Activated naive CD4-positive, alpha-beta T cell treated with anti-CD3 and anti-CD28 coated beads, Interleukin-2, amount 10 ng/mL, durations not matched to agents 7 days and 5 days (primary cell): ENCODE measurements at regions not wholly inside any gene's neighbourhood (a gene's known extent, or its start where the extent isn't known, plus 50 kb on each side); places are given as distances from the start of the nearest gene placed in this dataset.

ENCODE experiments used
- CTCF ChIA-PET: fragments of 350-600 bp; sonication (Branson Sonifier 250); formaldehyde crosslinking; loops from one replicate; lab custom pipeline; 2021; ENCODE audit warnings: antibody characterized with exemption; lab: Charles Lee
- DNase-seq: peaks from one replicate; pipeline ENCODE4 v3.0.0-alpha.2; 2020
- H3K27ac Mint-ChIP-seq: one replicate; pipeline ENCODE4 v1.8.0; 2021; ENCODE audit warnings: mild to moderate bottlenecking, moderate library complexity, mixed read lengths
- H3K27me3 Mint-ChIP-seq: one replicate; pipeline ENCODE4 v1.8.0; 2021; ENCODE audit warnings: mild to moderate bottlenecking, mixed read lengths
- H3K36me3 Mint-ChIP-seq: one replicate; pipeline ENCODE4 v1.8.0; 2021; ENCODE audit warnings: mixed read lengths
- H3K4me1 Mint-ChIP-seq: one replicate; pipeline ENCODE4 v1.8.0; 2021; ENCODE audit warnings: mixed read lengths
- H3K4me3 Mint-ChIP-seq: one replicate; pipeline ENCODE4 v1.8.0; 2021; ENCODE audit warnings: mild to moderate bottlenecking, moderate library complexity, mixed read lengths
- H3K9me3 Mint-ChIP-seq: one replicate; pipeline ENCODE4 v1.8.0; 2021; ENCODE audit warnings: mixed read lengths

DNA sequence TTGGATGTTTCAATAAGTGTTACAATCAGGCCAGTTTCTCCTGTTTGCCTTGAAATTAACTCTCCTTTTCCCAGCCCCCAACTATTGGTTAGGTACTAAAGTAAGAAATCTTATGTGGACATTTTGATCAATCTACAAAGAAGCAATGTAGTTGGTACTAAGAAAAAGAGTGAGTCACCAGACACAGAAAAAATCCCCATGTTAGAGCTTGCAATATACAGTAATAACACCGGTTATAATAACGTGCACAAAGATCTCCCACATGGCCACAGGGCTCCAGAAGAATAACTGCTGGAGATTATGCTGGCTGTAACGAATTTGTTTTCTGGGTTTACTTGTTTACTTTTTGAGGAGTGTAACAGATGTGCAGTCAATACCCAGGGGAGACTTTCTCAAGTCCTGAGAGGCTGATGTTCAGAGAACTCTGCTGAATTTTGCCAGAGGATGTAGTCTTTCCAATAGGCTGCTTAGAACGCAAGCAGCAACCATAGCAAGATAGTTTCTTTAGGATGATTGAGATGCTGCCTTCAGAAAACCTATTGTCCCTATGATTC lies 166.2 kb upstream of the SPACA1 start:
- DNase-seq: no peak
- Mint-ChIP-seq H3K4me3 (no peak overlapping the region), H3K27ac (no peak overlapping the region), H3K36me3 (no peaks in the 10 kb centered on the region), H3K9me3 (no peaks in the 10 kb centered on the region), H3K4me1 (no peaks in the 10 kb centered on the region), H3K27me3 (no peaks in the 10 kb centered on the region)
- CTCF ChIA-PET: no interaction called here

DNA sequence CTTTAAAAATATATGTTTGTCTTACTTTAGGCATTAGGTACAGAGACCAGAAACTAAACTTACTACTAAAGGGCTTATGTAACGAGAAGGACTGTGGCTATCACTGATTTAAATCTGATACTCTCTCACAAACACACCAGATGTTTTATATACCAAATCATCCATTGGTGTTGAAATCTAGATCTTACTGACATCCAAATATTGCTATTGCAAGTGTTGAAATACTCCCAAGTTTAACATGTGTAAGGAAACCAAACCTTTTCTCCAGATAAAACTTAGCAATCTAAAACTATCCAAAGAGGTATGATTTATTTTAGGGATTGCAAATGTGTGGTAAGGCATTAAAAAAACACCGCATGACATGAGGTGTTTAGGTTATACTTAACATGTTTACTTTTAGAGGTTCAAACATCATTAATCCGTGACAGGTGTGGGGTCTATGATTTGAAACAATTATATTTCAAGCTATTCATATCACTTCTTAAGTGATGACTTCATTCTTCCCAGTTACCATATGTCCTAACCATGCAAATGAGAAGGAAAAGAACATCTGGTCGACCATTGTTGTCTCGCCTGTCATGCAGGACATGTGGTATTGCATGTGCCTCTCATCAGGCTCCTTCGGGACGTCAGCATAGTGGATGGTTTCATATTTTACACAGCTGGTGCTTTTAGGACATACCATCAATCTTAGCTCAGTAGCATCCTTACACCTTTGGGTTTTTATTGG lies 168.3 kb upstream of the SPACA1 start:
- Mint-ChIP-seq H3K27ac (no peak overlapping the region), H3K4me1 (no peaks in the 10 kb centered on the region), H3K4me3 (no peak overlapping the region), H3K36me3 (no peaks in the 10 kb centered on the region), H3K27me3 (peaks cover 12% of the 10 kb centered on the region), H3K9me3 (no peaks in the 10 kb centered on the region)
- no peak for DNase-seq
- CTCF ChIA-PET: no interaction called here

DNA sequence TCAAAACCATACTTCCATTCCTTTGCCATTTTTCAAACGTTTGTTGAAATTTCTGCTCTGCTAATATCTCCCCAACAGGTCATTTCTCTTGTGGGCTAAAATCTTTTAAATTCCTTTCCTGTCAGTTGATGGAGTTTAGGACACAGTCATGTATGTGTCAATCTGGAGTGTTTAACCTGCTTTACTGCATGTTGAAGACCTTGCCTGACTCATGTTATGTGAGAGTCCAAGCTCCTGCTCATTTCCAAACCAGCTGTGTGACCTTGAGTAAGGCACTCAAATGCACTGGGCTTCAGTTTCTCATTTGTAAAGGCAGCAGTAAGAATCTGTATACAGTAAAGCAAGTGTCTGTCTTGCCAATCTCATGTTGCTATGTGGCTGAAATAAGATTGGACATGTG lies 171.9 kb upstream of the SPACA1 start:
- Mint-ChIP-seq H3K4me1 (no peaks in the 10 kb centered on the region), H3K36me3 (no peaks in the 10 kb centered on the region), H3K27ac (no peak overlapping the region), H3K27me3 (peaks cover 21% of the 10 kb centered on the region), H3K4me3 (no peak overlapping the region), H3K9me3 (no peaks in the 10 kb centered on the region)
- CTCF ChIA-PET: no interaction called here
- no peak for DNase-seq

DNA sequence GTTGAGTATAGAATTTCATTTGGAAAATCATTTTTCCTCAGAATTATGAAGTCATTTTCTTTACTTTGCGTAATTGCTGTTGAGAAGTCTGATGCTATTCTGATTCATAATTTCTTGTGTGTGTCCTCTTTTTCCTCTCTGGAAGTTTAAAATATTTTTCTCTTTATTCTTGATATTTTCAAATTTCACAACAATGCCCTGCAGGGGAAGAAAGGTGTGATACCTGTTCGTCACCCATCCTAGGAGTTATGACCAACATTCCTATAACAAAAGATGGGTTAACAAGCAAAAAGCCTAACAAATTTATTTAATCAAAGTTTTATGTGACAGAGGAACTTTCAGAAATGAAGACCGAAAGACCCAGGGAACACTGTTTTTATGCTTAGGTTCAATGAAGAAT lies 171.5 kb upstream of the AKIRIN2 start:
- Mint-ChIP-seq H3K4me3 (no peak overlapping the region), H3K9me3 (no peaks in the 10 kb centered on the region), H3K4me1 (no peaks in the 10 kb centered on the region), H3K27me3 (peaks cover 21% of the 10 kb centered on the region), H3K27ac (no peak overlapping the region), H3K36me3 (no peaks in the 10 kb centered on the region)
- CTCF ChIA-PET: no interaction called here
- DNase-seq: no peak

DNA sequence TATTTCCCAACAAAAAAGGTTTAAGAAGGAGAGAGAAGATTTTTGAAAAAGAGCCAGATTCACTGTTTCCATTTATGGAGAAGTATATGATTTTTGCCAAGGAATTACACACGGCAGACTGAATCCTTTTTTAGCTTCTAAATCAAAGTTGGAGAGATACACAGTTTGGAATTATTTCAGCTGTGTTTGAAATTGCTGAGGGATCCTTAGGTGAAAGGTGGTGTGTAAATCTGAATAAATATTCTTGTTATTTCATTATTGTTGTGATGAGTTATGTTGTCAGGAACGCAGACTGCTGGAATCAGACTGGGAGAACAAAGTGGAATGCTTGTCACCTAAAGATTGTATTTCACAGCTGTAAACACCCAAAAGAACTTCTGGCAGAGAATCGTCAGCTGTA lies 168.5 kb upstream of the AKIRIN2 start:
- Mint-ChIP-seq H3K4me3 (no peak overlapping the region), H3K27ac (no peak overlapping the region), H3K36me3 (no peaks in the 10 kb centered on the region), H3K27me3 (peaks cover 21% of the 10 kb centered on the region), H3K9me3 (no peaks in the 10 kb centered on the region), H3K4me1 (no peaks in the 10 kb centered on the region)
- CTCF ChIA-PET: no interaction called here
- DNase-seq: no peak

DNA sequence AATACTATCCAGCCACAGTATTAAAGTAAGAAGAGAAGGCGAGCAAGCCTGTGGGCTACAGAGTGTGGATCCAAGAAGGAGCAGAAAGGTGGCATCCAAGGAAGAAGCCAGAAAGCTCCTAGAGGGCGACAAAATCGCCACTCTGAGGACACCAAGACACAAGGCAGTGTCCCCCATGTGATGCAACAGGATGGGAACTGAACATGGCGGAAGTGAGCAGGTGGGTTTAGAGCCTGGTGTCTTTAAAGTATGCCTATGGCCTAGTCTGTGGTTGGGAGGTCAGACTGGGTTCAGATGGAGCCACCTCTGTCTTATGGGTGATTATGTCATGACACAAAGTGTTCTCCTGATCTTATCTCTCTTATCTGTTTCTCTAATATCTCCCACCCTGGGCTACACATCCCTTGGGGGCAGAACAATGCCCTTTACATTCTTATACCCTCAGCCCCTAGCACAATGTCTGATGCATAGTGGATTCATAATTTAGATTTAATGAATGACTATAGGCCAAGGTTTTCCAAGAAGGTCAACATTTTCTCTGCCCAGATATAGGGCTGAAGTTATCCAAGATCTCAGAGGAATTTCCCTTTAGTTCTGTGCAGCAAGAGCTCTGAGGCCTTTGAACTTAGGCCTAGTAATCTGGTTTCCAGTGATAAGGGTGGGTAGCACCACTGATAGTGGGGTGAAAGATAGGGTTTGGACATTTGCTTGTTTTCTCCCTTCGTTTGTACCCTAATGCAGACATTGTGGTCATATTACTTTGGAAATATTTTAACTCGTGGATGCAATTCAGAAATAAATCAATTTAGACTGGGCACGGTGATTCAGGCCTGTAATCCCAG lies 167.3 kb upstream of the AKIRIN2 start:
- Mint-ChIP-seq H3K27me3 (peaks cover 10% of the 10 kb centered on the region), H3K4me3 (no peak overlapping the region), H3K9me3 (no peaks in the 10 kb centered on the region), H3K27ac (no peak overlapping the region), H3K4me1 (no peaks in the 10 kb centered on the region), H3K36me3 (no peaks in the 10 kb centered on the region)
- DNase-seq: no peak
- CTCF ChIA-PET: no interaction called here

DNA sequence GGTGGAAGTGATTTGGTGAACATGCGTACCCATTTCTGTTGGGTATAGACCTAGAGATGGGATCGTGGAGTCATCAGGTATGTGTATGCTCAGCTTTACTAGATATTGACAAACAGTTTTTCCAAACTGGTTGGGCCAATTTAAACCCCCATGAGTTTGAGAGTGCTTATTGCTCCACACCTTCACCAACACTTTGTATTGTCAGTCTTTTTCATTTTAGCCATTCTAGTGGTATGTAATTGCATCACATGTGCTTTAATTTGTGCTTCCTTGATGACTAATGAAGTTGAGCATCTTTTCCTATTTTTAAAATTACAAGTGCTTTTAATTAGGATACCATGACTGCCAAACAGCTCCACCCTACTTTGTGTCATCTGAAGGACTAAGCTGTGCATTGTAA lies 158.9 kb upstream of the AKIRIN2 start:
- Mint-ChIP-seq H3K27me3 (peaks cover 4% of the 10 kb centered on the region), H3K4me1 (no peaks in the 10 kb centered on the region), H3K36me3 (no peaks in the 10 kb centered on the region), H3K9me3 (no peaks in the 10 kb centered on the region), H3K27ac (no peak overlapping the region), H3K4me3 (no peak overlapping the region)
- no peak for DNase-seq
- CTCF ChIA-PET: no interaction called here

DNA sequence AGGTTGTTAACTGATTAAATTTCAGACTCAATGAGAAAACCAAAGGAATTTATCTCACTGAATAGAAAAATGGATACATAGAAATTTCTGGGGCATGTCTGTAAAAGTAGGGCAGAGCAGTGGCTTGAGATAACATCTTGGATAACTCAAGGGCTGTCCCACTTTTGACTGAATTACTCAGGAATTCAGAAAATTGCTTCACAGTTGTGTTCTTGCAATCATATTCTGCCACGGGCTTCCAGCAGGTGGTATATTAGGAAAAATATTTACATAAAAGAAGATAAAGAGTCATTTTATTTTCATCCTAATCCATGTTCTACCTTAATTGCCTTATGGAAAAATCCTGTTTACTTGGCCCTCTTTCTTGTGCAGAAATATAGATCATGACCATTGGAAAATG lies 156.4 kb upstream of the AKIRIN2 start:
- CTCF ChIA-PET: no interaction called here
- Mint-ChIP-seq H3K4me1 (no peaks in the 10 kb centered on the region), H3K4me3 (no peak overlapping the region)

DNA sequence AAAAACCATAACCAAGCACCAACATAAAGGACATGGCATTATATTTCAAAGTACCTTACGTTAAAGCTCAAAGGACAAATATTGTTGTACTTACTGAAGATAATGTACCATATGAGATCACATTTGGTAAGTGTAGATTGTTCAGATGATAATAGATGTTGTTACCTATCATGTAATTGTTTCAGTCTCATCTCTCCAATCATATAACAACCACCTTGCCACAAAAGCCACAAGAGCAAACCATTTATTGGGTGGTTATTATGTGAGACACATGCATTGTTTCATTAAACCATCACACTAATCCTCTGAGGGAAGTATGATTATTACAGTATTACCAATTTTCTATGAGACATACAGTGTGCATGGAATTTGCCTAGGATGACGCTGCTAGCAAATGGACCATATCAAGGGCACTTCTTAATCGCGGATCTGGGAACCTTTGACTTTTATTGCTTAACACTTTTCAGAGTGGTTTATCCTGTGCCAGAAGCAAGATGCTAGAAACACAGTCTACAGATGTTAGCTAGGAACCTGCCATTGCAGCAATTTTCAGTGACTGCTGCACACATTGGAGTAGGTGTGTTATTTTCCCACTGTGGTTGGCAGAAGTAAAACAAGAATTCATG lies 149.8 kb upstream of the AKIRIN2 start:
- Mint-ChIP-seq H3K4me1 (no peaks in the 10 kb centered on the region), H3K4me3 (no peak overlapping the region), H3K9me3 (no peaks in the 10 kb centered on the region), H3K27me3 (peaks cover 4% of the 10 kb centered on the region), H3K27ac (no peak overlapping the region), H3K36me3 (no peaks in the 10 kb centered on the region)
- DNase-seq: no peak
- CTCF ChIA-PET: no interaction called here

More for the DNA sequence above, 156.4 kb upstream of the AKIRIN2 start:
- no peak overlapping the region for H3K27ac Mint-ChIP-seq
- DNase-seq: no peak
- H3K9me3 Mint-ChIP-seq: no peaks in the 10 kb centered on the region
- no peaks in the 10 kb centered on the region for H3K27me3 Mint-ChIP-seq
- H3K36me3 Mint-ChIP-seq: no peaks in the 10 kb centered on the region

DNA sequence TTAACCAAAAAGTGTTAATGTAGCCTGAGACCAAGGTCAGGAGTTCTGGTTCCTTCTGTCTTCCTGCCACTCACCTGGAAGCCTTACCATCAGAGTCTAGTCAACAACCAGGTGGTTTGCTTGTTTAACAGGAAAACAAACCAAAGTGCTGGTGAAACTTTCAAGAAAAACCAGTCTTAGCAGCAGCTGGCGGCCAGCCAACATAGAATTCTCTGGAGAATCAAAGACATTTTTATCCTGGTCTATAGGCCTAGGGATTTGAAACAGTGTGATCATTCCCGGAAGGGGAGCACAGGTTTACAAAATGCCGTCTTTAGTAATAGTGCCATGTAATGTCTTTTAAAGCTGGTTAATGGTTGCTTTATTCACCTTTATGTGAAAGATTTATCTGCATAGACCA lies 146.6 kb upstream of the AKIRIN2 start:
- Mint-ChIP-seq H3K27me3 (peaks cover 4% of the 10 kb centered on the region), H3K36me3 (no peaks in the 10 kb centered on the region), H3K4me1 (no peaks in the 10 kb centered on the region), H3K9me3 (no peaks in the 10 kb centered on the region), H3K27ac (no peak overlapping the region), H3K4me3 (no peak overlapping the region)
- CTCF ChIA-PET: interaction anchor here (1.1 kb wide), 1 partner anchor 11 kb away, joined by 4 read pairs; no protein-coding TSS in a partner anchor
- no peak for DNase-seq

DNA sequence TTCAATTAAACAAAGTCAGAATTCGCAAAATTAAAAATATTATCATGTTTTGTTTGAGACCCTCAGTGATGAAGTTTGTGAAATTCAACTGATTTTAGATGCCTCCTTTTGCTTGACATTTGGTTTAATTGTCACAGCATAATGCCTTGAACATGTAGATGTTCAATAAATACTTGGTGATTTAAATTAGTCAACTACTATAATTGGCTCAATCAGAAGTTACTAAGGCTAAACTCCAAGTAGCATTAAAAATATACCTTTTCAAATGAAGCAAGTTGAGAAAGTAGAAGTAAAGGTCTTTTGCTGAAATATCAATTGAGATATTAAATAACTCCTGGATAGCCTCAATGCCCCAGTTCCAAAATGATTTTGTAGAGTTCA lies 145.8 kb upstream of the AKIRIN2 start:
- H3K27me3 Mint-ChIP-seq: peaks cover 4% of the 10 kb centered on the region
- CTCF ChIA-PET: no interaction called here
- no peak for DNase-seq
- no peaks in the 10 kb centered on the region for H3K9me3 Mint-ChIP-seq
- H3K4me3 Mint-ChIP-seq: no peak overlapping the region
- no peaks in the 10 kb centered on the region for H3K36me3 Mint-ChIP-seq
- H3K27ac Mint-ChIP-seq: no peak overlapping the region
- H3K4me1 Mint-ChIP-seq: no peaks in the 10 kb centered on the region

DNA sequence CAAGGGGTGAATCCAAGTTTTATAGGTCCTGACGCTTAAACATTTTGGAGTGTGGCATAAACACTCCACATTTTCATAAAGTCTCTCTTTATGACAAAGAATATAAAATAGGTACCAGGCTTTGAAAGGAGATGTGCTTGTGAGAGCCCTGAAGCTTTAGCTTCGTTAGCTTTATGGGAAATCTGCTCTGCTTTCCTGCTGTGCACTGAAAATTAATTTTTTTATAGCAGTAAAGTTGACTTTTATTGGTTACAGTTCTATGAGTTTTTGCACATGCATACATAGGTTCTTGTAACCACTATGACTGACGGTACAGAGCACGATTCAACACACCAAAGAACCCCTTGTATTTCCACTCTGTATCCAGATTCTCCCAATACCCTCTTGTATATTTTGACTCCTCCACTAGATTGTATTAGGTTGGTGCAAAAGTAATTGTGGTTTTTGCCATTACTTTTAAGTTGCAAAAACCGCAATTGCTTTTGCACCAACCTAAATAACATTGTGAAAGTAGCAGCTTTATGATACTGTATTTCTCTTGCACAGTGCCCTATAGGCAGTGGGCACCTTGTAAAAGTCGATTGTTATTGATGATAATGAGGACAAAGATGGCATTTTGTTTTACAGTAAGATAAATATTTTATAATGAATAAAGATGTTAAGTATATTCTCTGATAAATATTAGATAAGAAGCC lies 145.2 kb upstream of the AKIRIN2 start:
- H3K9me3 Mint-ChIP-seq: no peaks in the 10 kb centered on the region
- H3K4me1 Mint-ChIP-seq: no peaks in the 10 kb centered on the region
- no peaks in the 10 kb centered on the region for H3K36me3 Mint-ChIP-seq
- CTCF ChIA-PET: no interaction called here
- H3K27ac Mint-ChIP-seq: no peak overlapping the region
- no peak for DNase-seq
- peaks cover 4% of the 10 kb centered on the region for H3K27me3 Mint-ChIP-seq
- H3K4me3 Mint-ChIP-seq: no peak overlapping the region

DNA sequence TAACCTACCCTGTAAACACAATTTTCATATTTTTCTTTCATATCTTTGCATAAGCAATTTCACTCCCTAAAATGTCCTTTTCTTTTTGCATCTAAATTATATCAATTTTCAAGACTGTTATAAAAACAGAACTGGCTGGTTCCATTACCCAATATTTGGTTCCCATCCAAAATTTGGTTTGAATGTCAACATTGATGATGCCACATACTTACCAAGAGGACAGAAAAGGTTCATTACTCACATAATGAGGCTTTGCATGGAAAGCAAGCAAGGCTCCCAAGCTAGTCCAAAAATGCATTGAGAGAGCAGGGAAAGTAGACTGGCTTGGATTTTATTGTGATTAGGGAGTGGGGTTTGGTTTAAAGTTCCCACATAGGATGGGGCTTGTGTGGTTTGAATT lies 144.4 kb upstream of the AKIRIN2 start:
- H3K4me3 Mint-ChIP-seq: no peak overlapping the region
- DNase-seq: no peak

DNA sequence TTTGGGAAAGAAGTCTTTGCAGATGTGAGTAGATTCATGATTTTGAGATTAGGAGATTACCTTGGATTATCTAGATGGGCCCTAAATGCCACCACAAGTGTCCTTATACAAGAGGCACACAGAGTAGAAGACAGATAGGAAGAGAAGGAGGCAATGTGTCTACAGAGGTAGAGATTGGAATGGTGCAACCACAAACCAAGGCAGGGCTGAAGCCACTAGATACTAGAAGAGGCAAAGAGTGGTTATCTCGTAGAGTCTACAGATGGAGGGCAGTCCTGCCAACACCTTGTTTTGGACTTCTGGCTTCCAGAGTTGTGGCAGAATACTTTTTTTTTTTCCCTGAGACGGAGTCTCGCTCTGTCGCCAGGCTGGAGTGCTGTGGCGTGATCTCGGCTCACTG lies 138.3 kb upstream of the AKIRIN2 start:
- peaks cover 9% of the 10 kb centered on the region for H3K27me3 Mint-ChIP-seq
- DNase-seq: no peak
- H3K4me3 Mint-ChIP-seq: no peak overlapping the region
- CTCF ChIA-PET: no interaction called here
- H3K36me3 Mint-ChIP-seq: no peaks in the 10 kb centered on the region
- no peaks in the 10 kb centered on the region for H3K4me1 Mint-ChIP-seq
- H3K27ac Mint-ChIP-seq: no peak overlapping the region
- H3K9me3 Mint-ChIP-seq: no peaks in the 10 kb centered on the region

More for the DNA sequence above, 144.4 kb upstream of the AKIRIN2 start:
- Mint-ChIP-seq H3K4me1 (no peaks in the 10 kb centered on the region), H3K27me3 (peaks cover 8% of the 10 kb centered on the region), H3K27ac (no peak overlapping the region), H3K36me3 (no peaks in the 10 kb centered on the region), H3K9me3 (no peaks in the 10 kb centered on the region)
- CTCF ChIA-PET: no interaction called here
